Endothelial cell (in vitro differentiated cells): ENCODE measurements at regions not wholly inside any gene's neighbourhood (a gene's known extent, or its start where the extent isn't known, plus 50 kb on each side); places are given as distances from the start of the nearest gene placed in this dataset.
A peak's percentile ranks its signal among the peaks of the same experiment; 100 is the strongest.

Experiments
- DNase-seq: peaks from one replicate; pipeline ENCODE4 v3.0.0; 2021; ENCODE audit warnings: low spot score
- H3K27ac Mint-ChIP-seq: one replicate; pipeline ENCODE4 v1.8.0; 2021; ENCODE audit warnings: mixed read lengths, inconsistent platforms; ENCODE audit not compliant: unreplicated experiment
- H3K27me3 Mint-ChIP-seq: one replicate; pipeline ENCODE4 v1.8.0; 2021; ENCODE audit warnings: mild to moderate bottlenecking, moderate library complexity, mixed read lengths, inconsistent platforms; ENCODE audit not compliant: unreplicated experiment
- H3K36me3 Mint-ChIP-seq: one replicate; pipeline ENCODE4 v1.8.0; 2021; ENCODE audit warnings: mild to moderate bottlenecking, low read depth, mixed read lengths, inconsistent platforms; ENCODE audit not compliant: unreplicated experiment
- H3K4me1 Mint-ChIP-seq: one replicate; pipeline ENCODE4 v1.8.0; 2021; ENCODE audit warnings: mild to moderate bottlenecking, mixed read lengths, inconsistent platforms; ENCODE audit not compliant: unreplicated experiment
- H3K4me3 Mint-ChIP-seq: one replicate; pipeline ENCODE4 v1.8.0; 2021; ENCODE audit warnings: mild to moderate bottlenecking, mixed read lengths, inconsistent platforms; ENCODE audit not compliant: unreplicated experiment
- H3K9me3 Mint-ChIP-seq: one replicate; pipeline ENCODE4 v1.8.0; 2021; ENCODE audit warnings: mixed read lengths, inconsistent platforms; ENCODE audit not compliant: unreplicated experiment
- TF ChIP-seq, protein P1 (sequence below): fragments of 200-600 bp; sonication (generic); IDR thresholded peaks from one replicate; pipeline ENCODE4 v1.5.0; 2021; ENCODE audit warnings: antibody characterized with exemption; ENCODE audit not compliant: unreplicated experiment

DNA sequence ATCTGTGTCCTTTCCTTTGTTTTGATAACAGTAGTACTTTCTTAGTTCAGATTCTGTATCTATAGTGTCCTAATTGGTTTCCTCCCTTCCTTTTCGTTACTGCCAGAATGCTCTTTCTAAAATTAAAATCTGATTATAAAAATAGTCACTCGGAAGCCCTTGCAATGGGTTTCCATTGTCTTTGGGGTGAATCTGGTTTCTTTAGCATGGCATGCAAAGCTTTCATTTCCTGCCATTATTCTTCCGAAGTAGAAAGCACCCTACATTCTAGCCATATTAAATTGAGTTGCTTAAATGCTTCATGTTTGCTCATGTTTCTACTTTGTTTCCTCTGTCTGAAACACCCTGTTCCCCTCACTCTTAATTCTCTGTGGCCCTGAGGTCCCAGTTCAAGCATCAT is 53.2 kb upstream of the MACF1 start:
- peaks cover 10% of the 10 kb centered on the region for H3K36me3 Mint-ChIP-seq
- no peaks in the 10 kb centered on the region for H3K9me3 Mint-ChIP-seq
- H3K27ac Mint-ChIP-seq = peak overlapping the region; percentile 86
- TF ChIP-seq, protein P1, sequence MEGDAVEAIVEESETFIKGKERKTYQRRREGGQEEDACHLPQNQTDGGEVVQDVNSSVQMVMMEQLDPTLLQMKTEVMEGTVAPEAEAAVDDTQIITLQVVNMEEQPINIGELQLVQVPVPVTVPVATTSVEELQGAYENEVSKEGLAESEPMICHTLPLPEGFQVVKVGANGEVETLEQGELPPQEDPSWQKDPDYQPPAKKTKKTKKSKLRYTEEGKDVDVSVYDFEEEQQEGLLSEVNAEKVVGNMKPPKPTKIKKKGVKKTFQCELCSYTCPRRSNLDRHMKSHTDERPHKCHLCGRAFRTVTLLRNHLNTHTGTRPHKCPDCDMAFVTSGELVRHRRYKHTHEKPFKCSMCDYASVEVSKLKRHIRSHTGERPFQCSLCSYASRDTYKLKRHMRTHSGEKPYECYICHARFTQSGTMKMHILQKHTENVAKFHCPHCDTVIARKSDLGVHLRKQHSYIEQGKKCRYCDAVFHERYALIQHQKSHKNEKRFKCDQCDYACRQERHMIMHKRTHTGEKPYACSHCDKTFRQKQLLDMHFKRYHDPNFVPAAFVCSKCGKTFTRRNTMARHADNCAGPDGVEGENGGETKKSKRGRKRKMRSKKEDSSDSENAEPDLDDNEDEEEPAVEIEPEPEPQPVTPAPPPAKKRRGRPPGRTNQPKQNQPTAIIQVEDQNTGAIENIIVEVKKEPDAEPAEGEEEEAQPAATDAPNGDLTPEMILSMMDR = no peak
- peaks cover 9% of the 10 kb centered on the region for H3K27me3 Mint-ChIP-seq
- peaks cover 71% of the 10 kb centered on the region for H3K4me1 Mint-ChIP-seq
- peak overlapping the region; percentile 6 for H3K4me3 Mint-ChIP-seq
- no peak for DNase-seq

DNA sequence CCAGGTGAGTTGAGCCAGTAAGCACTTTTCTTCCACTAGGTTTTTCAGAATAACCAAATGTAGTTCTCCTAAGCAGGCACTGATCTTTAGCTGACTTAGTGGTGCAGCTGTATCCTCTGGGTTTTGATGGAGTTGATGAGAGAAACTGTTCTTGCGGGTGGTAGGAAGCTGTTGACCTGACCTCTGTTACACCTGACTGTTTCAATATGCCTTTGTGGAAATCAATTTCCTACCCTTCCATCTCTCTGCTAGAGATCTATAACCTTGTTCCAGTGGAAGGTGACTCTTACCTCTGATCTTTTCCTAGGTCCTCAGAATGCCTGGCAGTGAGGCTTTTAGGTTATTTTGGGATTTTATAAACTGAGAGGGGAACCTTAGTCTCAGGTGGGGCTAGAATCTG is 51.6 kb upstream of the MACF1 start:
- TF ChIP-seq, protein P1 = no peak
- Mint-ChIP-seq H3K36me3 (peaks cover 5% of the 10 kb centered on the region), H3K4me1 (peaks cover 73% of the 10 kb centered on the region), H3K27me3 (peaks cover 6% of the 10 kb centered on the region), H3K4me3 (no peak overlapping the region), H3K27ac (peak overlapping the region; percentile 15), H3K9me3 (no peaks in the 10 kb centered on the region)
- no peak for DNase-seq

DNA sequence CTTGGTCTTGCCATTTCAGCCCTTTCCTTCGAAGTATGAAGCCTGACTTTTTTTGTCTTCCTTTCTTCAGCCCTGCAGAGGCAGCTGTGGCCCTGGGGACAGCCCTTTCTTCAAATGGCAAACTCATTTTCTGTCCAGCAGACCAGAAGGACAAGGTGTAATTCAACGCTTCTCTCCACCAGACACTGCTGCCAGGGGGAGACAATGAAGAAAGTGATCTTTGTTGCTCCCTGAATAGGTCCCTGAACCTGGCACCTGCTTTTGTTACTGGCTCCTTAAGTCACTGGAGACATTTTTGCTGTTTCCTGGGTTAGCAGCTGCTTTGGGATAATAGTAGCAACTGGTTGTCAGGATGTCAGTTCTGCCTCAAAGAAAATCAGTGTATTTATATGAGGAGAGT is 50.8 kb upstream of the MACF1 start:
- TF ChIP-seq, protein P1 = no peak
- Mint-ChIP-seq H3K4me1 (peaks cover 75% of the 10 kb centered on the region), H3K4me3 (no peak overlapping the region), H3K27me3 (peaks cover 6% of the 10 kb centered on the region), H3K9me3 (no peaks in the 10 kb centered on the region), H3K36me3 (peaks cover 2% of the 10 kb centered on the region), H3K27ac (peak overlapping the region; percentile 85)
- DNase-seq = no peak

DNA sequence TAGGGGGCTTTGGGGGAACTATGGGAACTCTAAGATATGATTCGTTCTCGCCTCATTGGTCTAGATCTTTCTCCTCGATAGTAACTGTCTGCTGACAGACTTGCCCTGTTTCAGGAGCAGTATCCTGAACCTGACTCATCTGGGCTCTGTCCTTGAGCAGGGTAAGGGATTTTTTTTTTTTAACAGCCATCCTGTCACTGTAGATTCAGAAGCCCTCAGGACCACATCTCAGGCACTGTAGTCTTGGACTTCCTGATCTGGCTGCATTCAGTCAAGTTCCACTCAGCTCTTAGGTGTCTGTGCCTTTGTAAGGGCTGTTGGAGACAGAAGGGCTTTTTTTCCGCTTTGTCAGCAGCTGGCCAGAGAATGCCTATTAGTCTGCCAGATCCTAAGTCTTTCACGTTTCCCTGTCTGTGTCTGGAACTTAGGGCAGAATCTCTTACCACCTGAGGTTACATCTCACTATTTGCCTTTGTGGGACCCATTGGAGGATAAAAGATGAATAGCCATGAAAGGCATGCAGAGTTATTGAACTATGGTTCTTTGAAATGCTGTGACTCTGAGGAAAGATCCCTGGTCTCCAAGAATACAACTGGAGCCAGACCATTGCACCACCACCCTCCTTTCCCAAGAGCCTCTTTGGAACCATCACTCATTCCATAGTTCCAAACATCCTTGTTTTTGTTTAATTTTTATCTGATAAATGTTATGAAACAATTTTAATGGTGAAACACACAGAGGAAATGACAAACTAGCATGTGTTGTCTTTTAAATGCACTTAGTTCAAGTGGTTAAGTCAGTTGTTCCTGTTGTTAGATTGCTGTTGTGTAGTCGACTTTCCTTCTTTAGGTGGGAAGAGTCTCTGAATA is 49.7 kb upstream of the MACF1 start:
- peak overlapping the region; percentile 85 for H3K27ac Mint-ChIP-seq
- no peak for DNase-seq
- H3K4me1 Mint-ChIP-seq = peaks cover 77% of the 10 kb centered on the region
- TF ChIP-seq, protein P1 = no peak
- H3K9me3 Mint-ChIP-seq = no peaks in the 10 kb centered on the region
- peaks cover 2% of the 10 kb centered on the region for H3K36me3 Mint-ChIP-seq
- peaks cover 6% of the 10 kb centered on the region for H3K27me3 Mint-ChIP-seq
- peak overlapping the region; percentile 67 for H3K4me3 Mint-ChIP-seq
